Activated T-cell treated with anti-CD3 and anti-CD28 coated beads for 4 hours (primary cell): ENCODE measurements at regions not wholly inside any gene's neighbourhood (a gene's known extent, or its start where the extent isn't known, plus 50 kb on each side); places are given as distances from the start of the nearest gene placed in this dataset.
"Not testable (repeated sequence)": the region's sequence is repeated elsewhere in the genome, so short reads cannot be mapped to it uniquely, and the experiment has no call there.

ENCODE experiments used
- DNase-seq: peaks from one replicate; pipeline ENCODE4 v3.0.0-alpha.2; 2020

DNA sequence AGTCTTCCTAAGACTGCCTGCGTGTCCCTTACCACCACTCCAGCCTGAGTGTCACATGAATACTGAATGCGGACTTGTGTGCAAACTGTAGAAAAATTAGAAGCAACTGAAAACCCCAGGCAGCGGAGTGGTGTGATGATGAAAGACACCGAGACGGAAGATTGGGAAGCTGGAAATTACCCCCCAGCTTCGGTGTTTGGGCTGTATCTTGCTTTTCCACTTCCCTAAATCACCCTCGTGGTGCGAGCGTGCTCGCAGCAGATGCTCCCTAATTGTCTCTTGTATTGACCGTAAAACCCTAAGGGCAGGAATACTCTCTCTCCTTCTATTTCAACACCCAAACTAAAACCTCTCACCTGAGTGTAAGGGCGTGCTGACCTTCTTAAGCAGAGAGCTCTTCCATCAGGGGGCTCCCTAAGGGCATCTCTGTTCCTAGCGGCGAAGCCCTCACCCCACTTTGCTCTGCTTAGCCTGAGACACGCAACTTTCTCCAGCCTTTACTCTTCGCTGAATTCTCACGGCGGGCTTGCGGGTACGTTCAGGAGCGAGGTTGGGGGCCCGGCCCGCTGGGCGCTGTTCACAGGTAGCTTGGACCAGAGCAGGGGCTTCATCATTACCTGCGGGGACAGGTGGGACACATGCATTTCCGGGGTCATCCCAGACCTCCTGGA lies 62.4 kb downstream of the CRYBB2 start:
- no peak for DNase-seq

DNA sequence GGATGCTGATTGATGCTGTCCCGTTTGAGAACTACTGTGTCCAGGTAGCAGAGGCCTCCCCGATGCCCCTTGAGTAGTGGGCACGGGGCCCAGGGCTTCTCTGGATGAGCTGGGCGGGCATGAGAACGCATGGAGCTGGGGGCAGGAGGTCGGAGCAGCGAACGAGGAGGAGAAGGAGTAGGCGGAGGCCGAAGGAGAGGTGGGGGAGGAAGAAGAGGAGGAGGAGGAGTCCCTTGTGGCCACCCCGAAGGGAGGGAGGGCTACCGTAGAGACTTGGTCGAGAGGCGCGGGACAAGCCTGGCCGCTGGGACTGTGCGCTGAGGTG lies 62.9 kb downstream of the CRYBB2 start:
- DNase-seq, result no peak

DNA sequence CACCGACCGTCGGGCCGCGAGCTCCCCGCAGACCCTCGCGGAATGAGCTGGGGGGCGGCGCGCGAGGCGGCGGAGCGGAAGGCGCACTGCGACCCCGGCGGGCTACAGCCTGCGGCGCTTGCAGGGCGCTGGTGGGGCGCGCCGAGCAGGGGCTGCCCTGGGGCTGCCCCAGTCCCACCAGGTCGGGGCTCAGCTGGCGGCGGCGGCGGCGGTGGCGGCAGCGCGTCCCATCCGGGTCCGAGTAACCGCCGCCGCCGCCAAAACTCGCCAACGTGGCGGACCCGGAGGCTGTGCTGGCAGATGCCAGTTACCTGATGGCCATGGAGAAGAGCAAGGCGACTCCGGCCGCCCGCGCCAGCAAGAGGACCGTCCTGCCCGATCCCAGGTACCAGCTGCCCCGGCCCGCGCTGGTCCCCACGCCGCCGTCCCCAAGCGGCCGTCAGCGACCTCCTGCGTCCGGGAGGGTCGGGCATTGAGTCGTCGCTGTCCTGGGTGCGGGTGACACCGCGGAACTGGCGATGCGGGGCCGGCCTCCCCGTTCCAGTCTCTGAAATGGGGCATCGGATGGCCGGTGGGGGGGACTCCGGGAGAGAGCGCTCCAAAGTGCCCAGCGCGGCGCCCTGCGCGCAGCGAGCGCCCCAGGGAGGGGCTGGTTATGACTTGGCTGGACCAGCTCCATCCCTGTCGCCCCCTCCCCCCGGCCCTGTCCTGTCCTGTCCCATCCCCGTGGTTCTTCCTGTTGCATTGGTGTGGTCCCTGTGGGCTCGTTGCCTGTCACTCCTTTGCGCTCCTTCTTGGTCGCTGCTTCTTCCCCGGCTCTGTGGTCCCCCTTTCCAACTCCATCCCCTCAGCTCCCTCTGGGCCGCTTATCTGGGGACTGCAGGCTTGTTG lies 63.5 kb downstream of the CRYBB2 start:
- DNase-seq, result no peak

DNA sequence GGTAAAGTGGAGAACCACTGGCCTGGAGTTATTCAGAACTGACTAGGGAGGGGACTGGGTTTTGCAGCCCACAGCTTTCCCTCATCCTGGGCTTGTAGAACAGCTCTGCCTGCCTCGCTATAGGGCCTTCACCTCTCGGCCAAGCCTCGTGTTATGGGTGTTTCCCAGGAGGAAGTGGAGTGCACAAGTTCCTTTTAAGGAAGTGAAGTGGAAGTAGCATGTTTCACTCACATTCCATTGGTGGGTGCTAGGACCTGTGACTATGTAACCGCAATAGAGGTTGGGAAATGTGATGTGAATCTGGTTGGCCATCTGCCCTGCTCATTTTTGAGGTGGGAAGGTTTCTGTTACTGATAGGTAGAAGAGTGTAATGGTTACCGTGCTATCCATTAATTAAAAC lies 69.0 kb downstream of the CRYBB2 start:
- not testable (repeated sequence) for DNase-seq

DNA sequence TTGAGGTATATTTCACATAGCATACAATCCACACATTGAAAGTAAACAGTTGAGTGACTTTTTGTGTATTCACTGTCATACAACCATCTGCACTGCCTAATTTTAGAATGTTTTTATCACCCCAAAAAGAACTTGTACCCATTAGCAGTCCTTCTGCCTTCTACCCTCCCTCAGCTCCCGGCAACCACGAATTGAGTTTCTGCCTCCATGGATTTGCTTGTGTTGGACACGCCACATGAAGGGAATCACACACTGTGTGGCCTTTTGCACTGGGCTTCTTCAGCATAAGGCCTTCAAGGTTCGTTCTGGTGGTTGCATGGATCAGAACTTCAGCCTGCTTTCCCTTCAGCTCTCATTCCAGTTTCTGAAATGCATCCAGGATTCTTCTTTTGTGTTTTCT lies 82.5 kb downstream of the CRYBB2 start:
- not testable (repeated sequence) for DNase-seq

DNA sequence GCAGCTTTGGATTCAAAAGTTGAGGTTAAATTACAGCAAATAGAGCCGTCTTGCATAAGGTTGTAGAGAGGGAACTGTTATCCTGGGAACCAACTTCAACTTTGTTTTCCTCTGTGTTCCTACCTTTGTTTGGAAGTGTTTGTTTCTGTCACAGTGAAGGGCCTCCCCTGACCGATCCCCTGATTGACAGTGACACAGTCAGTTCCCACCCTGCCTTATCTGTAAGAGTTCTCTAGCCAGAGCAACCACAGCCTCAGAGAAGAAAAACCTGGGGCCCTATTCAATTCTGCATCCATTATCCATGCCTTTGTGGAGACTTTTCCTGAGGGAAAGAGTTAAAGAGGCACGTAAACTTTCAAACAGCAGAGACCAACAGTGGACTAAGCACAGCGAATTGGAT lies 90.1 kb downstream of the CRYBB2 start:
- not testable (repeated sequence) for DNase-seq

DNA sequence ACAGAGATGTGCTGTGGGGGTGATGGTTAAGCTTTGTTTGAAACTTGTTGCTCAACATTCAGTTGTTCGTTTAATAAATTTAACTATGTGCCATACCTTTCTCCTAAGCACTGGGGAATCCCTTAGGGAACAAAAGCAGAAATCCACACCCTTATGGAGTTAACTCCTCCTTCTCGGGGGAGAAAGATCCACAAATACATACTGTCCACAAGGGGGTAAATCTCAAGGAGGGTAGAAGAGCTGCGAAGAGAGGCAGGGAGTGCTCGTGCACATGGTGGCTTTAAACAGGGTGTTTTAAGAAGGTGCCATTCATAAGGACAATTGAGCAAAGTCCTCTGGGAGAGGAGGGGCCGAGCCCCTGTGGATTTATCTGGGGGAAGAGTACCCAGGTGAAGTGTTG lies 92.5 kb downstream of the CRYBB2 start:
- not testable (repeated sequence) for DNase-seq

DNA sequence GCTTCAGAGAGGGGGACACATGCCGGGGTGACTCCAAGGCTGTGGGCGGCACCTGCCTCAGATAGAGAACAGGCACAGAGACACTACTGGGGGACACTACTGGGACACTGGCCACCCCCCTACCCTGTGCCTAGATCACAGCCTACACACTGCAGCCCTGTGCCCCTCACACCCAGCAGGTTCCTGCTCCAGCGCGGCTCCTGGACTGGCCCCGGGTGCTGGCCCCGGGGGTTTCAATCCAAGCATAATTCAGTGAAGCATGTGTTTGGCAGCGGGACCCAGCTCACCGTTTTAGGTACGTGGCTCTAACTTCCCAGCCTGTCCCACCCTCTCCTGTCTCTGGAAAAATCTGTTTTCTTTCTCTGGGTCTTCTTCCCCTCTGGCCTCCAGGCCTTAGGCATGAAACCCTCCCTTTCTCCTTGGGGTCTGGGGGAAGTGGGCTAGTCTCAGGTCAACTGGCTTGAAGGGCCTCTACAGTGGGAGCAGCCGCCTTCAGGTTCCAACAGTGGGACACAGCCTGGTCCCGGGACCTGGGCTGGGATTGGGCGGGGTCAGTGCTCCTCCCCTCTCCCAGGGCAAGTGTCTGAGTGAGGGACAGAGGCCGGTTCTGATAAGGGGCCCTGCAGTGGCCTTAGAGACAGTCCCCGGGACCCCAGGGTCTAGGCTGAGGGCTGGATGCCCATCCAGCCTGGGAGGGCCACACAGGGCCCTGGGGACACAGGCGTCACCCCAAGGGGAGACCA lies 98.8 kb downstream of the CRYBB2 start:
- no peak for DNase-seq

DNA sequence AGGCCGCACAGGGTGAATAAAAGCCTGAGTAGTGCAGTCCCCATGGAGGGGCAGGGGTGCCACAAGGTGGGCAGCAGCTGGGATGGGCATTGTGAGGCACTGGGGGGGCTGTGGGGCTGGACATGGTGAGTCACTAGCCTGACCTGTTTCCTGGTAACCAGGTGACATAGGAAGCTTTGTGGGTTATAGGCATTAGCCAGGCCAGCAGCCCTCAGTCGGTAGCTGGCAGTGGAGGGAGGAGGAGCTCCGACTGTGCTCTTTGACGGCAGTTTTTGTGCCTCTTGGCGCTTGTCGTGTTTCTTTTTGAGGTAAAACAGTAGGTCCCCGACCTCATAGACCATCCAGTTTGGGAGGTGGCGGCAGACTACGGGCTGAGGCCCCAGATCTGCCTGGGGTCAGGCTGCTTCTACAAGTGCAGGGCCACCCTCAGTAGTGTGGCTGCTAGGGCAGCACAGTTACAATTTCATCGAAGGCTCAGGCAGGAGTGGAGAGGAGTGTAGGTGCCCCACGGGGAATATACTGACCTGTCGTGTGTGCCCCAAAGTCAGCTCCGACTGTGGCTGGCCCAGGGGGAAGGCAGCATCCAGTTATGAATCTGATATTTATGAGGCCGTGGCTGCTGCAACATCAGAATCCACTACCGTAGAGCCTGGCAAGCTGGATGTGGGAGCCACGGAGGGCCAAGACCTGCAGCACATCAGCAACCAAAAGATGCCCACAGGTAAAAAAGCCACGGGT lies 107.7 kb downstream of the CRYBB2 start:
- DNase-seq, result no peak

DNA sequence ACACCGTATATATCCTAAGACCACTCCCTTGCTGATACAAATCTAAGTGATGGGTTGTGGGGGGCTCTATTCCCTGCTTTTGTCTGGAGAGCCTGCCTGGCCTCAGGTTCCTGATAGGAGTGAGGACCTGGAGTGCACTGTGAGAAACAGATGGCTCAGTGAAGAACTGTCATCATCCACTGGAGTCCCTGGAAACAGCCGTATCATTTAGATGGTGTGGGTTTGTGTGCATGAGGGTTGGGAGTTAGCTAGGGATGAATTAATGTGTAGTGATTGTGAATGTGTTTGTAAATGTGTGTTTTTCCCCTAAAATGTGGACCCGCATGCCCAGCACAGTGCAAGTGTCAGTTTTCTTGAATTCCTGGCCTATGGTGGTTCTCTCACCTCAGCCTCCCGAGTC lies 111.6 kb downstream of the CRYBB2 start:
- DNase-seq, result no peak

DNA sequence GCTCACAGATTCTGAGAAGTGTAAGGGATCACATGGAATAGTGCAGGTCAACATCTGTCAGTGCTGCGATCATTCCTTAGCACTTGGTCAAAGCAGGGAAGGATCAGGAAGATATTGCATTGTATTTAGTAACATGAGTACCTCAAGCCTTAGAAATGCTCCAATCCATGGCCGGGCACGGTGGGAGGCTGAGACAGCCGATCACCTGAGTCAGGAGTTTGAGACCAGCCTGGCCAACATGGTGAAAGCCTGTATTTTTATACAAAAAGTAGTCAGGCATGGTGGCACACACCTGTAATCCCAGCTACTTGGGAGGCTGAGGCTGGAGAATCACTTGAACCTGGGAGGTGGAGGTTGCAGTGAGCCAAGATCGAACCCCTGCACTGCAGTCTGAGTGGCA lies 112.5 kb downstream of the CRYBB2 start:
- DNase-seq, result not testable (repeated sequence)

DNA sequence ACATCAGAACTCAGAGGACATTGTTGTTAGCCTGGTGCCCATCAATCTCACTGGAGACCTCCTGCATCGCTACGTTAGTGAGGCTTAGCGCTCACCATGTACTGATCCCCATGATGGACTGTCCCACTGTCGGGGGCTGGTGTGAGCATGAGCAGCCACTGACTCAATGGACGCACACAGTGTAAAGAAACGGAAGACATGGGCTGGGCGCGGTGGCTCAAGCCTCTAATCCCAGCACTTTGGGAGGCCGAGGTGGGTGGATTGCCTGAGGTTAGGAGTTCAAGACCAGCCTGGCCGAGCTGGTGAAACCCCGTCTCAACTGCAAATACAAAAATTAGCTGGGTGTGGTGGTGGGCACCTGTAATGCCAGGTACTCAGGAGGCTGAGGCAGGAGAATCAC lies 112.9 kb downstream of the CRYBB2 start:
- no peak for DNase-seq

DNA sequence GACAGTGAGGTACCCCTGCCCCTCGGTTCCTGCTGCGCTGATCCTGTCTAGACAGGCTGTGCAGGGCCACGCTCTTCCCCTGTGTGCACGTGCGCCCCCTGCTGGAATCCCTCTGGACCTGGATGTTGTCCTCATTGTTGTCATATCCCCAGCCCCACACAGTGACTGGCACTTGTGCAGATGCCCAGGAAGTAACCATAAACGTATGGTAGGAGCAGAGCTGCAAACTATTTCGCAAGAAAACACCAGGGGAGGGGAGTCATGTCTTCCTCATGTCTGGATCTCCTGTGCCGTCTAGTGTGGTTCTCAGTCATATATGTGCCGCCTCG lies 114.7 kb downstream of the CRYBB2 start:
- peak; percentile 11 for DNase-seq

DNA sequence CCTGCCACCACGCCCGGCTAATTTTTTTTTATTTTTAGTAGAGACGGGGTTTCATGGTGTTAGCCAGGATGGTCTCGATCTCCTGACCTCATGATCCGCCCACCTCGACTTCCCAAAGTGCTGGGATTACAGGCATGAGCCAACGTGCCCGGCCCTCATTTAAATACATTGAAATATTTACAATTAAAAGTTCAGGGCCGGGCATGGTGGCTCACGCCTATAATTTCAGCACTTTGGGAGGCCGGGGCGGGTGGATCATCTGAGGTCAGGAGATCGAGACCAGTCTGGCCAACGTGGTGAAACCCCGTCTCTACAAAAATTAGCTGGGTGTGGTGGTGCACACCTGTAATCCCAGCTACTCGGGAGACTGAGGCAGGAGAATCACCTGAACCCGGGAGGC lies 115.2 kb downstream of the CRYBB2 start:
- DNase-seq, result not testable (repeated sequence)

DNA sequence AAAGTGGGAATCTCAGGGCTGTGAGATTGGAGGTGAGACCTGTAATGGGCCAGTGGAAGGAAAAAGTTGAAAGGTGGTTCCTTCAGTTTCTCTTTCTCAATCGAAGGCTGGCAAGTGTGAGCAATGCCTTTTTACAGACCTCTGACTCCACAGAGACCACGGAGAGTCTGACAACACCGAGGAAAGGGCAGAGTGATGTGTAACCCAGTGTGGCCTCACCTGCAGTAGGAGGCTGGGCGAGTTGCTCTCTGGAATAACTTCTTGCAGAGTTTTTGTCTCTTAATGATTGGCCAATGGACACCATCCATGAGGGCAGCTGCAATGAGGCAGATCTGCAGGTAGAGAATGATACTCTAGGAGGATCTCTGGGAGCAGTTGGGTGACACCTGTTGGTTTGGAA lies 115.8 kb downstream of the CRYBB2 start:
- DNase-seq, result not testable (repeated sequence)

DNA sequence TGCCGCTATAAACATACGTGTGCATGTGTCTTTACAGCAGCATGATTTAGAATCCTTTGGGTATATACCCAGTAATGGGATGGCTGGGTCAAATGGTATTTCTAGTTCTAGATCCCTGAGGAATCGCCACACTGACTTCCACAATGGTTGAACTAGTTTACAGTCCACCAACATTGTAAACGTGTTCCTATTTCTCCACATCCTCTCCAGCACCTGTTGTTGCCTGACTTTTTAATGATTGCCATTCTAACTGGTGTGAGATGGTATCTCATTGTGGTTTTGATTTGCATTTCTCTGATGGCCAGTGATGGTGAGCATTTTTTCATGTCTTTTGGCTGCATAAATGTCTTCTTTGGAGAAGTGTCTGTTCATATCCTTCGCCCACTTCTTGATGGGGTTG lies 121.1 kb downstream of the CRYBB2 start:
- not testable (repeated sequence) for DNase-seq

DNA sequence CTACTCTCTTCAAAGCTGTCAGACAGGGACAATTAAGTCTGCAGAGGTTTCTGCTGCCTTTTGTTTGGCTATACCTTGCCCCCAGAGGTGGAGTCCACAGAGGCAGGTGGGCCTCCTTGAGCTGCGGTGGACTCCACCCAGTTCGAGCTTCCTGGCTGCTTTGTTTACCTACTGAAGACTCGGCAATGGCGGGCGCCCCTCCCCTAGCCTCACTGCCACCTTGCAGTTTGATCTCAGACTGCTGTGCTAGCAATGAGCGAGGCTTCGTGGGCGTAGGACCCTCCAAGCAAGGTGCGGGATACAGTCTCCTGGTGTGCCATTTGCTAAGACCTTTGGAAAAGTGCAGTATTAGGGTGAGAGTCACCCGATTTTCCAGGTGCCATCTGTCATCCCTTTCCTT lies 124.9 kb downstream of the CRYBB2 start:
- not testable (repeated sequence) for DNase-seq

DNA sequence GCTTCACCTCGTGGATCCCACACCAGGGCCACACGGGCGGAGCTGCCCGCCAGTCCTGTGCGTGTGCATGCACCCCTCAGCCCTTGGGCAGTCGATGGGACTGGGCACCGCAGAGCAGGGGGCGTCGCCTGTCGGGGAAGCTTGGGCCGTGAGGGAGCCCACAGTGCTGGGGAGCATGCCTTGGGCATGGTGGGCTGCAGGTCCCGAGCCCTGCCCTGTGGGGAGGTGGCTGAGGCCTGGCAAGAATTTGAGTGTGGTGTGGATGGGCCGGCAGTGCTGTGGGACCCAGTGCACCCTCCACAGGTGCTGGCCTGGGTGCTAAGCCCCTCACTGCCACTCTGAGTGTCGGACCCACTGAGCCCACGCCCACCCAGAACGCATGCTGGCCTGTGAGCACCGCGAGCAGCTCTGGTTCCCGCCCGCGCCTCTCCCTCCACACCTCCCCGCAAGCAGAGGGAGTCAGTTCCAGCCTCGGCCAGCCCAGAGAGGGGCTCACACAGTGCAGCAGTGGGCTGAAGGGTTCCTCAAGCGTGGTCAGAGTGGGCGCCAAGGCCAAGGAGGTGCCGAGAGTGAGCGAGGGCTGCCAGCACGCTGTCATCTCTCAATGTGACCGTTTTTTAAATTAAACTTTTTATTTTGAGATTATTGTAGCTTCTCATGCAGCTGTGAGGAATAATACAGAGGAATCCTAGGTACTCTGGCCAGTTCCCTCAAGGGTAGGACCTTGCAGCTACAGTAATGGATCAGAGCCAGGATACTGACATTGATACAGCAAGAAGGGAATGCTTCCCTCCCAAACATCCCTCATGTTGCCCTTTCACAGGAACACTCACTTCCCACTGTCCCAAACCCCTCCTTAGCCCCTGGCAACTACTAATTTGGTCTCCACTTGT lies 127.7 kb downstream of the CRYBB2 start:
- no peak for DNase-seq

DNA sequence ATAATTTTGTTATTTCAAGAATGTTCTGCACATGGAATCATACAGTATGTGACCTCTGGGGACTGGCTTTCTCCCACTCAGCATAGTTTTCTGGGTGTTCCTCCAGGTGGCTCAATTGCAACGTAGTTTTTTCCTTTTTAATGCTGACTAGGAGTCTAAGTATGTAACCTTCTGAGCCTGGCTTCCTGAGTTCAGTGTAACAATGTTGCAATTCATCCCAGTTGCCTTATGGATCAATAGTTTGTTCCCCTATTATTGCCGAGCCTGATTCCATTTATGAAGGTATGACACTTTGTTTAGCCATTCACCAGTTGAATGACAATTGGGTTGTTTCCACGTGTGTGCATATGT lies 128.3 kb downstream of the CRYBB2 start:
- DNase-seq, result no peak

DNA sequence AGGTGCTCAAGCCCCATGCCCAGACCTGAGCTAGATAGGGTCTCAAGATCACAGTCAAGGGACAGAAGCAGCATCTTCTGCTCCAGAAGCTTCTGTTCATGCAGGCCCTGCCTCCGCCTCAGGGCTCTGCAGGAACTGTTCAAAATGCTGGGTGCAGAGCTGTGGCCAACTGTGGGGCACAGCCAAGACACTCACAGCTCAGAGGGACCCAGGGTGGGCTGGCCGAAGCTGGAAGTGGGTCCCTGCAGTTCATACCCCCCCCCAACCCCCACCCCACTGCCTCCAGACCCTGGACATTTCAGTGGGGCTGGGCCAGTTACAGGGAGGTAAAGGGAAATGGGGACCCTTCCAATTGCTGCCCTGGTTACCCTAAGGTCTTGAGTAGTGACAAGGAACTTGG lies 129.0 kb downstream of the CRYBB2 start:
- DNase-seq, result no peak

DNA sequence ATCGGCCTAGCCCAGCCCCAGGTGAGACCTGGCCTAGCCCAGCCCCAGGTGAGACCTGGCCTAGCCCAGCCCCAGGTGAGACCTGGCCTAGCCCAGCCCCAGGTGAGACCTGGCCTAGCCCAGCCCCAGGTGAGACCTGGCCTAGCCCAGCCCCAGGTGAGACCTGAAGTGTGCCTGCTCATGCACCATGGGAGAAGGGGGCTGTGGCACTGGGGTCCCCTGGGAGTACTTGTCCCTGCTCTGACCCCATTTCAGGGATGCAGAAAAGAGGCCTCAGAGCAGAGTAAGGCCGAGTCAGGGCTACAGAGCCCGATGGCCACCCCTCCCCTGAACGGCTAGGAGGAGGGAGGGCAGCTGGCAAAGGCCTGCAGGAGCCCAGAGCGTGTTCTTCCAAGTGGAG lies 129.6 kb downstream of the CRYBB2 start:
- DNase-seq, result not testable (repeated sequence)

DNA sequence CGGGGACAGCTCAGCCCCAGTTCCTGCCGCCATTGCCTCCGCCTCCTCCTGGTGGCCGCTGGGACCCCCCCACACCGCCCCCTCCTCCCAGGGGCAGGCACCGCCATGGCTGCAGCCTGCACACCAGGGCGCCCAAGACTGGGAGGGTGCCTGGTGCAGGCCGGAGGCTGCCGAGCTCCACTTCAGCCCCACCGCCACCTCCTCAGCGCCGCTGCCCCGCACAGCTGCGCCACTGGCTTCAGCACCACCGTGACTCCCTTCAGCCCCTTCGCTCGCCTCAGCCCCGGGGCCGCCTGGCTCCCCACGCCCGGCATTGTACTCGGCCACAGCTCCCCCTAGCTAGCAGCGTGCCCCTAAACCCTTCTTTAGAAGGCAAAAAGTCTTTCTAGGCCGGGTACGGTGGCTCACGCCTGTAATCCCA lies 131.1 kb downstream of the CRYBB2 start:
- DNase-seq, result no peak
